Erythroblast (primary cell): ENCODE measurements at regions not wholly inside any gene's neighbourhood (a gene's known extent, or its start where the extent isn't known, plus 50 kb on each side); places are given as distances from the start of the nearest gene placed in this dataset.

ENCODE experiments used
- GATA1 ChIP-seq: IDR thresholded peaks from 2 replicates; pipeline ENCODE4 v1.6.1; 2011; ENCODE audit warnings: low read depth, mild to moderate bottlenecking, control low read depth, low read length, moderate library complexity
- POLR2A ChIP-seq: IDR thresholded peaks from 2 replicates; pipeline ENCODE4 v1.6.1; 2011; ENCODE audit warnings: mild to moderate bottlenecking, low read length

DNA sequence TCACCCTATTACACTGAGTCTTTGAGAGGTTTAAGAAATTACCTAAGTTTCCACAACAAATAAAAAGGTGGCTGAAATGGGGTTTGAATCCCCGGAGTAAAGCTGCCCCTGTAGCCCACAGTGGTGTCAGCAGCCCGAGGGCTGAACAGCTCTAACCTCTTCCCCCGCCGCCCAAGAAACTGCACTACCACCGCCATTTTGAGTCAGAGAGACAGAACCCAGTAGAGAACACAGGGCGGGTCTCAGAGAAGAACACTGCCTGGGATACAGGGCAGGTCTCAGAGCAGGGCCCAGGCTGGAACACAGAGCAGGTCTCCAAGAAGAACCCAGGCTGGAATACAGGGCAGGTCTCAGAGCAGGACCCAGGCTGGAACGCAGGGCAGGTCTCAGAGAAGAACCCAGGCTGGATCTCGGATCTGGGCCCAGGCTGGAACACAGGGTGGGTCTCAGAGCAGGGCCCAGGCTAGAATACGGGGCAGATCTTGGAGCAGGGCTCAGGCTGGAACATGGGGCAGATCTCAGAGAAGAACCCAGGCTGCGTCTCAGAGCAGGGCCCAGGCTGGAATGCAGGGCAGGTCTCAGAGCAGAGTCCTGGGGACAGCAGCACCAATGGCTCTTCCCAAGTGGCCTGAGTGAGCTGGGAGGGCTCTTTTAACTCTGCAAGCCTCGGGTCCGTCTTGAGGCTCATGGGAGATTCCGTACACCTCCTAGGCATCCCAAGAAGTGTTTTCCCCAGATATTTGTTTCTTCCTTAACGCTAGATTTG lies 85.9 kb upstream of the LANCL2 start:
- no peak for TF ChIP-seq POLR2A
- no peak for TF ChIP-seq GATA1
